22Rv1 (cell line): ENCODE measurements at regions not wholly inside any gene's neighbourhood (a gene's known extent, or its start where the extent isn't known, plus 50 kb on each side); places are given as distances from the start of the nearest gene placed in this dataset.

Experiments
- CTCF ChIP-seq: fragments of 450-650 bp; IDR thresholded peaks from 2 replicates; pipeline ENCODE4 v1.5.1; 2017; ENCODE audit warnings: mild to moderate bottlenecking
- ZFX ChIP-seq: fragments of 450-650 bp; IDR thresholded peaks from 2 replicates; pipeline ENCODE4 v1.6.1; 2017; ENCODE audit warnings: antibody characterized with exemption, borderline replicate concordance

- TF ChIP-seq CTCF, result no peak
- no peak for TF ChIP-seq ZFX
Observed at GRCh38 chr1:21355956-21356355, 65.7 kb upstream of the ECE1 start.
